ENCODE measurements at regions not wholly inside any gene's neighbourhood (a gene's known extent, or its start where the extent isn't known, plus 50 kb on each side); places are given as distances from the start of the nearest gene placed in this dataset.
"Not testable (repeated sequence)": the region's sequence is repeated elsewhere in the genome, so short reads cannot be mapped to it uniquely, and the experiment has no call there.

DNA sequence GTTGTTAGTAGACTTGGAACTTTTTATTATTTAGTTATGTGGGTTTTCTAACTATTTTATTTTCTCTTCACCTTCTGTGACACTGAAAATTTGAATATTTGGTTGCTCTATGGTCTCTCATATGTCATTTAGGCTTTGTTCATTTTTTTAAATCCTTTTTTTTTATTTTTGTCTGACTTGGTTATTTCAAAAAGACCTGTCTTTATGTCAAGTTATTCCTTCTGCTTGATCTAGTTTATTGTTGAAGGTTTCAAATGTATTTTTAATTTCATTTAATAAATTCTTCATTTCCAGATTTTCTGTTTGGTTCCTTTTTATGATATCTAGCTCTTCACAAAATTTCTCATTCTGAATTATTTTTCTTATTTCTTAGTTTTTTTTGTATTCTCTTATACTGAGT, 160.6 kb upstream of the ATP5MC3 start:
- Mint-ChIP-seq H3K27ac (no peak overlapping the region), H3K27me3 (peaks cover 23% of the 10 kb centered on the region), H3K4me1 (ENCODE audit: low read depth) (no peaks in the 10 kb centered on the region), H3K9me3 (peaks cover 15% of the 10 kb centered on the region), H3K36me3 (ENCODE audit: low read depth) (no peaks in the 10 kb centered on the region), H3K4me3 (no peak overlapping the region)

GRCh38 chr2:175330195-175330594, 148.7 kb upstream of the ATP5MC3 start:
- no peaks in the 10 kb centered on the region for H3K27me3 Mint-ChIP-seq
- no peak overlapping the region for H3K4me3 Mint-ChIP-seq
- no peaks in the 10 kb centered on the region for H3K4me1 Mint-ChIP-seq (ENCODE audit: low read depth)
- no peaks in the 10 kb centered on the region for H3K36me3 Mint-ChIP-seq (ENCODE audit: low read depth)
- no peak overlapping the region for H3K27ac Mint-ChIP-seq
- peaks cover 9% of the 10 kb centered on the region for H3K9me3 Mint-ChIP-seq

DNA sequence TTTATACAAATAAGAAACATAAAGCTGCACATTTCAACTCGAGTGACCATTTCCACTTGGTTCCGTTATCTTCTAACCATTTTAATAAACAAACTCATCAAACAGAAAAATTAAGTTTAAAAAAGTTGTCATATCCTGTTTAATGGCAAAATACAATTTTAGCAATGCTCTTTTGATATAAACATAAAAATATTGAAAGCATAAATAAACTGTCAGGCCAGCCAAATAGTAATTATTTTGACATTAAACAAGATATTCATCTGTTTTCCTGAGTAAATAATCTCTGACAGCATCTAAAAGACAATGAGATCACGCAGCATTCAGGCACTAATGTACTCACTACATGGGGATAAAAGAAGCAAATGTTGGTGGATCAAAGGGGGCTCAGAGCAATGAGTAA, 145.3 kb upstream of the ATP5MC3 start:
- H3K27me3 Mint-ChIP-seq = peaks cover 3% of the 10 kb centered on the region
- peaks cover 12% of the 10 kb centered on the region for H3K9me3 Mint-ChIP-seq
- H3K36me3 Mint-ChIP-seq (ENCODE audit: low read depth) = no peaks in the 10 kb centered on the region
- no peak overlapping the region for H3K27ac Mint-ChIP-seq
- H3K4me1 Mint-ChIP-seq (ENCODE audit: low read depth) = no peaks in the 10 kb centered on the region
- no peak overlapping the region for H3K4me3 Mint-ChIP-seq

DNA sequence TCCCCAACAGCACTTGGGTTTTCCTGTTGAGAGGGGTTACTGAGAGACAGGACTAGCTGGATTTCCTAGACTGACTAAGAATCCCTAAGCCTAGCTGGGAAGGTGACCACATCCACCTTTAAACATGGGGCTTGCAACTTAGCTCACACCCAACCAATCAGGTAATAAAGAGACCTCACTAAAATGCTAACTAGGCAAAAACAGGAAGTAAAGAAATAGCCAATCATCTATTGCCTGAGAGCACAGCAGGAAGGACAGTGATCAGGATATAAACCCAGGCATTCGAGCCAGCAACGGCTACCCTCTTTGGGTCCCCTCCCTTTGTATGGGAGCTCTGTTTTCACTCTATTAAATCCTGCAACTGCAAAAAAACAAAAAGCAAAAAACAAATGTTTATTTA, 144.7 kb upstream of the ATP5MC3 start:
- H3K4me3 Mint-ChIP-seq; H3K36me3 Mint-ChIP-seq (ENCODE audit: low read depth); H3K27me3 Mint-ChIP-seq: not testable (repeated sequence)

GRCh38 chr2:175323162-175323561, 141.7 kb upstream of the ATP5MC3 start:
- peaks cover 12% of the 10 kb centered on the region for H3K9me3 Mint-ChIP-seq

More for the DNA sequence above, 144.7 kb upstream of the ATP5MC3 start:
- not testable (repeated sequence) for H3K27ac Mint-ChIP-seq; H3K4me1 Mint-ChIP-seq (ENCODE audit: low read depth)
- peaks cover 12% of the 10 kb centered on the region for H3K9me3 Mint-ChIP-seq

DNA sequence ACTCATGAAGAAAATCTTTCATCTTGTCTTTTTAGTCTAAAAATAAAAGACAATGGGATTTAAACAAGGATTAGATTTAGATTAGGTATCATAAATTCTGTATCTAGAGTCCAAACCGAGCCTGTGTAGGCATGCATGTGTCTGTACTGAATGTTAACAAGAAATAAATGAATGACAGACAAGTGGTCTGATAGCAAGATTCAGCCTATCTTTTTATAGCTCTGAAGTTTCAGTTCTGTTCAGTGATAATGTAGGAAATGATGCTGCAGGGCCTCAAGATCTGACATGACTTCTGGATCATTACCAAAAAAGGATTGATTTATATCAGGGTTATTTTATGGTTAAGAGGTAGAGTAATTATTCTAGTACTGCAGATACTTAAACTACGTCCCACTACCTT, 137.0 kb upstream of the ATP5MC3 start:
- H3K4me3 Mint-ChIP-seq = no peak overlapping the region
- no peaks in the 10 kb centered on the region for H3K9me3 Mint-ChIP-seq
- H3K4me1 Mint-ChIP-seq (ENCODE audit: low read depth) = no peaks in the 10 kb centered on the region
- no peaks in the 10 kb centered on the region for H3K36me3 Mint-ChIP-seq (ENCODE audit: low read depth)
- no peak overlapping the region for H3K27ac Mint-ChIP-seq
- H3K27me3 Mint-ChIP-seq = peaks cover 16% of the 10 kb centered on the region

More at GRCh38 chr2:175323162-175323561, 141.7 kb upstream of the ATP5MC3 start:
- Mint-ChIP-seq H3K36me3 (ENCODE audit: low read depth) (no peaks in the 10 kb centered on the region), H3K4me3 (no peak overlapping the region), H3K27ac (no peak overlapping the region), H3K27me3 (peaks cover 10% of the 10 kb centered on the region), H3K4me1 (ENCODE audit: low read depth) (no peaks in the 10 kb centered on the region)

DNA sequence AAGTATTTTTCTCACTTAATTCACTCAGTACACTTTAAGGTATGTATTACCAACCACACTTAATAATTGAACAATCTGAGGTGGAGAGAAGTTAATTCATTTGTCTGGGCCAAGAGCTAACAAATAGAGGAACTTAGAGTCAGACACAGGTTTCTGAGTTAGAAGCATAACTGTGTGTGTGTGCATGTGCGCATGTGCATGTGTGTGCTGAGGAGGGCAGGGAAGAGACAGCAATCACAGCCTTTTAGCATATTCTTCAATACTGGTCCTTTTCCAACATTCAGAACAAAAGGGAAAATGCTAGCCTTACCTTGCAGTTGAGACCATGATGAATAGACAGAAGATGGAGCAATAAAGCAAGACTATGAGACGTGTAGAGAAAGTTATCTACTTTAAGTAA, 136.2 kb upstream of the ATP5MC3 start:
- peaks cover 19% of the 10 kb centered on the region for H3K27me3 Mint-ChIP-seq
- no peaks in the 10 kb centered on the region for H3K36me3 Mint-ChIP-seq (ENCODE audit: low read depth)

DNA sequence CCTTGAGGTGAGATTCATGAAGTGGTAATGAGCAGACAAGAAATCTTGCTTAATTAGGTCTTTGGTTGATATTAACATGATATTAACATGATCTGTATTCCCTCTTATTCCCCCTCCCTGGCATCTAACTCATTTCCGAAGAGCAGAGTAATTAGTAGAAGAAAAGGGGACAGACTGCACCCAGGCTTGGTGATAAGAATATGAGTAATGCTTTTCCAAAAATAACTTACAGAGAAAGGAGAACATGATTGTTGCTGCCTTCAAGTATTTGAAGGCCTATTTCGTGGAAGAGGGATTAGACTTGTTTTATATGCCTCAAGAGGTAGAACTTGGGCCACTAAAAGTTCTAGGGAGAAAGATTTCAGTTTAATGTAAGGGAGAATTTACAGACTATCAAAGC, 130.6 kb upstream of the ATP5MC3 start:
- Mint-ChIP-seq H3K27me3 (peaks cover 19% of the 10 kb centered on the region), H3K36me3 (ENCODE audit: low read depth) (no peaks in the 10 kb centered on the region), H3K4me3 (no peak overlapping the region), H3K27ac (no peak overlapping the region), H3K4me1 (ENCODE audit: low read depth) (no peaks in the 10 kb centered on the region), H3K9me3 (no peaks in the 10 kb centered on the region)

More for the DNA sequence above, 136.2 kb upstream of the ATP5MC3 start:
- H3K9me3 Mint-ChIP-seq = no peaks in the 10 kb centered on the region
- H3K4me3 Mint-ChIP-seq = no peak overlapping the region
- H3K4me1 Mint-ChIP-seq (ENCODE audit: low read depth) = no peaks in the 10 kb centered on the region
- no peak overlapping the region for H3K27ac Mint-ChIP-seq

GRCh38 chr2:175310813-175311504, 129.4 kb upstream of the ATP5MC3 start:
- H3K27me3 Mint-ChIP-seq = peaks cover 23% of the 10 kb centered on the region
- no peaks in the 10 kb centered on the region for H3K4me1 Mint-ChIP-seq (ENCODE audit: low read depth)
- no peaks in the 10 kb centered on the region for H3K36me3 Mint-ChIP-seq (ENCODE audit: low read depth)
- H3K27ac Mint-ChIP-seq = no peak overlapping the region
- no peak overlapping the region for H3K4me3 Mint-ChIP-seq
- H3K9me3 Mint-ChIP-seq = no peaks in the 10 kb centered on the region

- H3K4me3 Mint-ChIP-seq = no peak overlapping the region
- peaks cover 30% of the 10 kb centered on the region for H3K27me3 Mint-ChIP-seq
Measured at GRCh38 chr2:175309799-175310198, 128.3 kb upstream of the ATP5MC3 start.

GRCh38 chr2:175308005-175308404, 126.5 kb upstream of the ATP5MC3 start:
- Mint-ChIP-seq H3K4me3 (no peak overlapping the region), H3K9me3 (no peaks in the 10 kb centered on the region), H3K36me3 (ENCODE audit: low read depth) (no peaks in the 10 kb centered on the region), H3K4me1 (ENCODE audit: low read depth) (no peaks in the 10 kb centered on the region), H3K27me3 (peaks cover 35% of the 10 kb centered on the region), H3K27ac (no peak overlapping the region)

More at GRCh38 chr2:175309799-175310198, 128.3 kb upstream of the ATP5MC3 start:
- Mint-ChIP-seq H3K4me1 (ENCODE audit: low read depth) (no peaks in the 10 kb centered on the region), H3K9me3 (no peaks in the 10 kb centered on the region), H3K36me3 (ENCODE audit: low read depth) (no peaks in the 10 kb centered on the region), H3K27ac (no peak overlapping the region)

GRCh38 chr2:175304541-175304940, 123.0 kb upstream of the ATP5MC3 start:
- Mint-ChIP-seq H3K36me3 (ENCODE audit: low read depth) (no peaks in the 10 kb centered on the region), H3K27ac (no peak overlapping the region), H3K4me3 (no peak overlapping the region), H3K4me1 (ENCODE audit: low read depth) (no peaks in the 10 kb centered on the region), H3K27me3 (peaks cover 37% of the 10 kb centered on the region), H3K9me3 (no peaks in the 10 kb centered on the region)

DNA sequence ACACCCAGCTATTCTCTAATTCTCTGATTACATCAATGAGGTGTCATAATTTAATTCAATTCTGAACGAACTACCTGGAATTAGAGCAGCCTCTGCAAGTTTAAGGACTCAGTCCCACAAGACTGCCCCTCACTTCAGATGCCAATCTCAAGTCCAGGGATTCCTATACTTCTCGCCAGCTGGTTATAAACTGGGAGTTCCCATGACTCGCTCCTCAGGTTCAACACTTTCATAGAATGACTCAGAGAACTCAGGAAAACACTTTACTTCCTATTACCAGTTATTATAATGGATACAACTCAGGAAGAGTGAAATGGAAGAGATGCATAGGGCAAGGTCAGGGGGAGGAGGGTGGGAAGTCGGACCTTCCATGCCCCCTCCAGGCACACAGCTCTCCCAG, 112.3 kb upstream of the ATP5MC3 start:
- Mint-ChIP-seq H3K9me3 (no peaks in the 10 kb centered on the region), H3K4me1 (ENCODE audit: low read depth) (no peaks in the 10 kb centered on the region), H3K4me3 (no peak overlapping the region), H3K27ac (no peak overlapping the region), H3K27me3 (peaks cover 58% of the 10 kb centered on the region), H3K36me3 (ENCODE audit: low read depth) (no peaks in the 10 kb centered on the region)

GRCh38 chr2:175293195-175293594, 111.7 kb upstream of the ATP5MC3 start:
- no peak overlapping the region for H3K4me3 Mint-ChIP-seq
- H3K4me1 Mint-ChIP-seq (ENCODE audit: low read depth) = no peaks in the 10 kb centered on the region
- no peak overlapping the region for H3K27ac Mint-ChIP-seq
- no peaks in the 10 kb centered on the region for H3K9me3 Mint-ChIP-seq
- no peaks in the 10 kb centered on the region for H3K36me3 Mint-ChIP-seq (ENCODE audit: low read depth)
- H3K27me3 Mint-ChIP-seq = peaks cover 59% of the 10 kb centered on the region

GRCh38 chr2:175282886-175283285, 101.4 kb upstream of the ATP5MC3 start:
- H3K27me3 Mint-ChIP-seq = peaks cover 3% of the 10 kb centered on the region
- no peaks in the 10 kb centered on the region for H3K36me3 Mint-ChIP-seq (ENCODE audit: low read depth)
- no peak overlapping the region for H3K4me3 Mint-ChIP-seq
- no peak overlapping the region for H3K27ac Mint-ChIP-seq
- no peaks in the 10 kb centered on the region for H3K9me3 Mint-ChIP-seq
- peaks cover 4% of the 10 kb centered on the region for H3K4me1 Mint-ChIP-seq (ENCODE audit: low read depth)

- no peak overlapping the region for H3K4me3 Mint-ChIP-seq
- H3K27me3 Mint-ChIP-seq = peaks cover 3% of the 10 kb centered on the region
- no peaks in the 10 kb centered on the region for H3K9me3 Mint-ChIP-seq
- H3K27ac Mint-ChIP-seq = peak overlapping the region; percentile 40
- H3K4me1 Mint-ChIP-seq (ENCODE audit: low read depth) = peaks cover 4% of the 10 kb centered on the region
- H3K36me3 Mint-ChIP-seq (ENCODE audit: low read depth) = no peaks in the 10 kb centered on the region
Measured at GRCh38 chr2:175282300-175282699, 100.8 kb upstream of the ATP5MC3 start.
